ENCODE measurements at regions not wholly inside any gene's neighbourhood (a gene's known extent, or its start where the extent isn't known, plus 50 kb on each side); places are given as distances from the start of the nearest gene placed in this dataset.

GRCh38 chr15:35305031-35305550, 220.0 kb upstream of the NANOGP8 start:
- Histone ChIP-seq H3K4me1 (peaks cover 0 to 53% (median 9%) of the 10 kb centered on the region in 4 donors), H3K27ac (peak overlapping the region in 1 of 2 donors; percentile 2), H3K9me3 (no peaks in the 10 kb centered on the region), H3K36me3 (no peaks in the 10 kb centered on the region), H3K4me3 (no peak overlapping the region), H3K27me3 (no peaks in the 10 kb centered on the region)
- no peak for DNase-seq
- intact Hi-C loops (cut with DNase I; ENCODE audit: low total_unique reads), result no loop called here
- TF ChIP-seq CTCF (IDR thresholded peaks at IDR 0.05), result no peak

- no peak for TF ChIP-seq CTCF (IDR thresholded peaks at IDR 0.05)
- no peak for DNase-seq
- Histone ChIP-seq H3K4me3 (no peak overlapping the region), H3K27me3 (no peaks in the 10 kb centered on the region), H3K4me1 (peaks cover 0 to 46% (median 6%) of the 10 kb centered on the region in 4 donors), H3K9me3 (no peaks in the 10 kb centered on the region), H3K27ac (peak overlapping the region in 1 of 2 donors; percentile 2), H3K36me3 (no peaks in the 10 kb centered on the region)
- intact Hi-C loops (cut with DNase I; ENCODE audit: low total_unique reads), result no loop called here
Observed at GRCh38 chr15:35304389-35304788, 219.3 kb upstream of the NANOGP8 start.

- intact Hi-C loops (cut with DNase I; ENCODE audit: low total_unique reads), result no loop called here
- no peak for DNase-seq
- no peak for TF ChIP-seq CTCF (IDR thresholded peaks at IDR 0.05)
- H3K9me3 ChIP-seq, result no peaks in the 10 kb centered on the region
- H3K27ac ChIP-seq, result no peak overlapping the region
- peaks cover 0 to 27% (median 6%) of the 10 kb centered on the region in 4 donors for H3K4me1 ChIP-seq
- H3K4me3 ChIP-seq, result no peak overlapping the region
- no peaks in the 10 kb centered on the region for H3K27me3 ChIP-seq
- no peaks in the 10 kb centered on the region for H3K36me3 ChIP-seq
Observed at GRCh38 chr15:35302334-35302733, 217.2 kb upstream of the NANOGP8 start.

- intact Hi-C loops (cut with DNase I; ENCODE audit: low total_unique reads), result no loop called here
- H3K9me3 ChIP-seq, result no peaks in the 10 kb centered on the region
- peaks cover 0 to 14% (median under 1%) of the 10 kb centered on the region in 4 donors for H3K4me1 ChIP-seq
- H3K4me3 ChIP-seq, result no peak overlapping the region
- no peak for DNase-seq
- no peaks in the 10 kb centered on the region for H3K27me3 ChIP-seq
- H3K27ac ChIP-seq, result no peak overlapping the region
- no peaks in the 10 kb centered on the region for H3K36me3 ChIP-seq
- TF ChIP-seq CTCF (IDR thresholded peaks at IDR 0.05), result no peak
Observed at GRCh38 chr15:35301088-35301487, 216.0 kb upstream of the NANOGP8 start.

- intact Hi-C loops (cut with DNase I; ENCODE audit: low total_unique reads), result loop anchor here (10.0 kb wide), 1 partner anchor 146 kb away; no protein-coding TSS in a partner anchor
- no peak overlapping the region for H3K27ac ChIP-seq
- H3K4me3 ChIP-seq, result no peak overlapping the region
Observed at GRCh38 chr15:35299059-35299735, 214.1 kb upstream of the NANOGP8 start.

More at GRCh38 chr15:35299059-35299735, 214.1 kb upstream of the NANOGP8 start:
- Histone ChIP-seq H3K4me1 (no peaks in the 10 kb centered on the region), H3K36me3 (no peaks in the 10 kb centered on the region), H3K9me3 (no peaks in the 10 kb centered on the region), H3K27me3 (no peaks in the 10 kb centered on the region)
- TF ChIP-seq CTCF (IDR thresholded peaks at IDR 0.05), result no peak
- DNase-seq, result no peak
